Neural cell (in vitro differentiated cells): ENCODE measurements at regions not wholly inside any gene's neighbourhood (a gene's known extent, or its start where the extent isn't known, plus 50 kb on each side); places are given as distances from the start of the nearest gene placed in this dataset.

Experiments used
- EZH2 ChIP-seq: fragments of 200-600, 300-800 bp; shearing (Covaris generic), sonication (generic); IDR thresholded peaks from 2 replicates; pipeline ENCODE4 v1.6.1; 2014; ENCODE audit warnings: antibody characterized with exemption, low read length, borderline replicate concordance, mild to moderate bottlenecking; ENCODE audit not compliant: insufficient read depth, poor library complexity, severe bottlenecking
- POLR2AphosphoS5 ChIP-seq: IDR thresholded peaks from 2 replicates; pipeline ENCODE4 v1.6.1; 2012
- TAF1 ChIP-seq: IDR thresholded peaks from 2 replicates; pipeline ENCODE4 v1.6.1; 2012; ENCODE audit warnings: low read depth
- TF ChIP-seq, protein P1 (sequence below): fragments of 450-650 bp; IDR thresholded peaks from 2 replicates; pipeline ENCODE4 v1.5.1; 2014; ENCODE audit warnings: antibody characterized with exemption, mild to moderate bottlenecking, moderate library complexity; ENCODE audit not compliant: poor library complexity, severe bottlenecking

DNA sequence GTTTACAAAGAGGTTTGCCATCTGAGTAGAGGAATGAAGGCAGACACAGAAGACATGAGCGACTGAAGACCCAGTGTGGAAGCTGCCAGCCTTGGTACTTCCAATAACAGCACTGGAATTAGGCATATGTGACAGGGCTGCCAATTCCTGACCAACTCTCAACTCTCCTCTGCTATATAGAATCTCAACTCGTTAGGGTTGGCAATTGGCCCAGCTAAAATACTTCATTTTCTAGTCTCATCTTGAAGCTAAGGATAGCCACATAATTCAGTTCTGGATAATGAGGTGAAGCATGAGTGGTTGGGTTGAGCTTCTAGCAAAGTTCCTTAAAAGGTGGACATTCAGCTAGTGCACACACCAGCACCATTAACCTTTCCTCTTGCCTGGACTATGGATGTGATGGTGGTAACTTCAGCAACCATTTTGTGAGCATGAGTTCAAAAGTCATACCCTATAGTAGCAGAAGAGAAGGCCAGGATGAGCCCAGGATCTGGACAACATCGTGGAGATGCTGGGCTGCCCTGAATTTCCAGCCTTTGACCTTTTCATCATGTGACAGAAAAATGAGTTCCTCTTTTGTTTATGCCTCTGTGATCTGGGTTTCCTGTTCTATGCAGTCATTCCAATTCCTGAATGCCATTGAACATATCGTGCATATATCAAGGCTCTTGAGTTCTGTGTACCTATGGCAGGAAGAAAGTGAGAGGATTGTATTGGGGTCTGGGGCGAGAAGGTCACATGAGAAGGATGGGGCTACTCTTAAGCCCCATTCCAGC lies 68.1 kb upstream of the HAAO start:
- TF ChIP-seq TAF1 (no peak), POLR2AphosphoS5 (no peak), EZH2 (no peak)
- TF ChIP-seq, protein P1, sequence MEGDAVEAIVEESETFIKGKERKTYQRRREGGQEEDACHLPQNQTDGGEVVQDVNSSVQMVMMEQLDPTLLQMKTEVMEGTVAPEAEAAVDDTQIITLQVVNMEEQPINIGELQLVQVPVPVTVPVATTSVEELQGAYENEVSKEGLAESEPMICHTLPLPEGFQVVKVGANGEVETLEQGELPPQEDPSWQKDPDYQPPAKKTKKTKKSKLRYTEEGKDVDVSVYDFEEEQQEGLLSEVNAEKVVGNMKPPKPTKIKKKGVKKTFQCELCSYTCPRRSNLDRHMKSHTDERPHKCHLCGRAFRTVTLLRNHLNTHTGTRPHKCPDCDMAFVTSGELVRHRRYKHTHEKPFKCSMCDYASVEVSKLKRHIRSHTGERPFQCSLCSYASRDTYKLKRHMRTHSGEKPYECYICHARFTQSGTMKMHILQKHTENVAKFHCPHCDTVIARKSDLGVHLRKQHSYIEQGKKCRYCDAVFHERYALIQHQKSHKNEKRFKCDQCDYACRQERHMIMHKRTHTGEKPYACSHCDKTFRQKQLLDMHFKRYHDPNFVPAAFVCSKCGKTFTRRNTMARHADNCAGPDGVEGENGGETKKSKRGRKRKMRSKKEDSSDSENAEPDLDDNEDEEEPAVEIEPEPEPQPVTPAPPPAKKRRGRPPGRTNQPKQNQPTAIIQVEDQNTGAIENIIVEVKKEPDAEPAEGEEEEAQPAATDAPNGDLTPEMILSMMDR, result no peak
